ENCODE measurements at regions not wholly inside any gene's neighbourhood (a gene's known extent, or its start where the extent isn't known, plus 50 kb on each side); places are given as distances from the start of the nearest gene placed in this dataset.

DNA sequence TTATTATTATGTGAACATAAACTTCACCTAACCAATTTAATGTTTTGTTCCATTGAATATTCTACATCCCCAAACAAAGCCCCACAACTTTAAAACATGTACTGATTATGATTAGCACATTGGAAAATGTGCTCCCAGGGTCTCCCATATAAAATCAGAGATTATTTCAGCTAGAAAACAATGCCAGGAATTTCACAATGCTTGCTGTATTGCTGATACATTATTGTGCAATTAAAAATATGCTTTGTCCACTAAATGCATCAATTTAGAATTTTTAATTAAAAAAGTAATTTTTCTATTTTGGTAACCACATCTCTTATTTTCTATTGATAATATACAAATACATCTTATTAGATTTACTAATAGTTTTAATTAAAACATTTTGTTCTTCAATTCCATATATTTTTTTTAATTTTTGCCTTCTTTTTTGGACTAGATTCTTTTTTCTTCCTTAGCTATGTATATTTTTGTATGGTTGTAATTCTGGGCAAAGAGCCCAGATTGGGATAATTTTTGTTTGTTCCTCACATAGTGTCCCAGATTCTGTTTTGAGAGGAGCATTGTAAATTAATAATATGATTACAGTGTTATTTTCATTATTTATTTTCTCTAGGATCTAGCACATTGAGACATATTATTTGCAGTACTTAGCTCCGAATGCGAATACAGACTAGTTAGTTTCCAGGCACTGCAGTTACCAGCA lies 241.5 kb upstream of the CDH18 start:
- Mint-ChIP-seq H3K9me3 (no peaks in the 10 kb centered on the region), H3K36me3 (no peaks in the 10 kb centered on the region), H3K27me3 (ENCODE audit: insufficient read depth, low read depth) (no peaks in the 10 kb centered on the region), H3K4me1 (no peaks in the 10 kb centered on the region), H3K27ac (no peak overlapping the region), H3K4me3 (no peak overlapping the region)
- TF ChIP-seq EZH2phosphoT487 (IDR thresholded peaks at IDR 0.05) = no peak
- TF ChIP-seq, protein P1, sequence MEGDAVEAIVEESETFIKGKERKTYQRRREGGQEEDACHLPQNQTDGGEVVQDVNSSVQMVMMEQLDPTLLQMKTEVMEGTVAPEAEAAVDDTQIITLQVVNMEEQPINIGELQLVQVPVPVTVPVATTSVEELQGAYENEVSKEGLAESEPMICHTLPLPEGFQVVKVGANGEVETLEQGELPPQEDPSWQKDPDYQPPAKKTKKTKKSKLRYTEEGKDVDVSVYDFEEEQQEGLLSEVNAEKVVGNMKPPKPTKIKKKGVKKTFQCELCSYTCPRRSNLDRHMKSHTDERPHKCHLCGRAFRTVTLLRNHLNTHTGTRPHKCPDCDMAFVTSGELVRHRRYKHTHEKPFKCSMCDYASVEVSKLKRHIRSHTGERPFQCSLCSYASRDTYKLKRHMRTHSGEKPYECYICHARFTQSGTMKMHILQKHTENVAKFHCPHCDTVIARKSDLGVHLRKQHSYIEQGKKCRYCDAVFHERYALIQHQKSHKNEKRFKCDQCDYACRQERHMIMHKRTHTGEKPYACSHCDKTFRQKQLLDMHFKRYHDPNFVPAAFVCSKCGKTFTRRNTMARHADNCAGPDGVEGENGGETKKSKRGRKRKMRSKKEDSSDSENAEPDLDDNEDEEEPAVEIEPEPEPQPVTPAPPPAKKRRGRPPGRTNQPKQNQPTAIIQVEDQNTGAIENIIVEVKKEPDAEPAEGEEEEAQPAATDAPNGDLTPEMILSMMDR (IDR thresholded peaks at IDR 0.05) = no peak
- TF ChIP-seq EZH2 (IDR thresholded peaks at IDR 0.05) = no peak
- H3K9me3 ChIP-seq (ENCODE audit: low read depth) = no peaks in the 10 kb centered on the region
- H3K4me2 ChIP-seq = no peak overlapping the region
- H3F3A ChIP-seq (ENCODE audit: low read depth) = no peaks in the 10 kb centered on the region
- no peaks in the 10 kb centered on the region for H3K36me3 ChIP-seq
- no peak overlapping the region for H3K4me3 ChIP-seq
- no peaks in the 10 kb centered on the region for H3K4me1 ChIP-seq
- H2AFZ ChIP-seq (replicated peaks) = no peak overlapping the region
- H4K20me1 ChIP-seq (ENCODE audit: low read depth) = no peaks in the 10 kb centered on the region
- H3K27ac ChIP-seq = no peak overlapping the region
- H3K79me2 ChIP-seq (ENCODE audit: low read depth) = no peaks in the 10 kb centered on the region
- H3K27me3 ChIP-seq = no peaks in the 10 kb centered on the region
- DNase-seq (ENCODE audit: low spot score) = no peak
- H3K9ac ChIP-seq = no peak overlapping the region

DNA sequence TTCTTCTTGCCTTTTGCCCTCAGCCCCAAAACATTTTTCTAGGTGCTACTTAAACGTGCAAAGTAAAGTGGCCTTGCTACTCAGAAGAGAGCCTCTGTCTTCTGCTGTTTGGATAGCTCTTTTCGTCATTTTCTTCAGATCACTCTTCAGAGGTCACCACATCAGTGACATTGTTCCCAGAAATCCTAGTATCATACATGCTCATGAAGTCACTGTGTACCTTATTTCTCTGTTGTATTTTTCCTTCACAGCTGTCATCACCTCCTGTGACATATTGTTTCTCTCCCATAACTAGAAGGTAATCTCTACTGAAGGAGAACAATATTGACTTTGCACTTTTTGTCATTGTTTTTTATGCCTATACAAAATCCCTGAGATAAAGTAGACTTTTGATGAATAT lies 237.0 kb upstream of the CDH18 start:
- Histone ChIP-seq H3K36me3 (no peaks in the 10 kb centered on the region), H3K9me3 (ENCODE audit: low read depth) (no peaks in the 10 kb centered on the region), H3K4me1 (no peaks in the 10 kb centered on the region), H3K79me2 (ENCODE audit: low read depth) (no peaks in the 10 kb centered on the region), H3K27ac (no peak overlapping the region), H3K4me3 (no peak overlapping the region), H4K20me1 (ENCODE audit: low read depth) (no peaks in the 10 kb centered on the region), H3F3A (ENCODE audit: low read depth) (no peaks in the 10 kb centered on the region), H3K27me3 (no peaks in the 10 kb centered on the region), H2AFZ (replicated peaks) (no peak overlapping the region), H3K9ac (no peak overlapping the region), H3K4me2 (no peak overlapping the region)
- Mint-ChIP-seq H3K36me3 (no peaks in the 10 kb centered on the region), H3K27me3 (ENCODE audit: insufficient read depth, low read depth) (no peaks in the 10 kb centered on the region), H3K4me3 (no peak overlapping the region), H3K9me3 (no peaks in the 10 kb centered on the region), H3K4me1 (no peaks in the 10 kb centered on the region), H3K27ac (no peak overlapping the region)
- no peak for DNase-seq (ENCODE audit: low spot score)
- TF ChIP-seq EZH2 (IDR thresholded peaks at IDR 0.05) (no peak), EZH2phosphoT487 (IDR thresholded peaks at IDR 0.05) (no peak)
- TF ChIP-seq, protein P1 (IDR thresholded peaks at IDR 0.05) = no peak

DNA sequence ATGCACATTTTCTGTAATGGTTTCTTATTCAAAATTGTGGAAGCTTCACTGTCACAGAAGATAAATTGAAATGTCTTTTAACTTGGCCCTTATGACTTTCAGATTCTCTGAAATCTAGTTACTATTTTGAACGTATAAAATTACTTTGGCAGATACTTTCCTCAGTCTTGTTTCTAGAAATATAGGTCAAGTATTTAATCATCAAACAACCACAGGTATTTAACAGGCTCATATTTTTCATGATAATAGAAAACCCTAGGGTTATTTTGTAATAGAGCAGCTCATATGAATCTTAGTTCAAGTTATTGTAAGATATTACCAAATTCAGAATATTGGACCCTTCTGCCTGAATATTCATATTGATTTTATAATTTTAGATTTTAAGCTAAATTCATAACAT lies 236.0 kb upstream of the CDH18 start:
- H3K4me1 ChIP-seq = no peaks in the 10 kb centered on the region
- no peaks in the 10 kb centered on the region for H3F3A ChIP-seq (ENCODE audit: low read depth)
- H3K27ac ChIP-seq = no peak overlapping the region
- Mint-ChIP-seq H3K27me3 (ENCODE audit: insufficient read depth, low read depth) (no peaks in the 10 kb centered on the region), H3K9me3 (no peaks in the 10 kb centered on the region), H3K27ac (no peak overlapping the region), H3K36me3 (no peaks in the 10 kb centered on the region), H3K4me3 (no peak overlapping the region), H3K4me1 (no peaks in the 10 kb centered on the region)
- H3K4me2 ChIP-seq = no peak overlapping the region
- H3K9ac ChIP-seq = no peak overlapping the region
- H3K9me3 ChIP-seq (ENCODE audit: low read depth) = no peaks in the 10 kb centered on the region
- DNase-seq (ENCODE audit: low spot score) = no peak
- no peaks in the 10 kb centered on the region for H3K27me3 ChIP-seq
- H4K20me1 ChIP-seq (ENCODE audit: low read depth) = no peaks in the 10 kb centered on the region
- H3K4me3 ChIP-seq = no peak overlapping the region
- H2AFZ ChIP-seq (replicated peaks) = no peak overlapping the region
- TF ChIP-seq, protein P1 (IDR thresholded peaks at IDR 0.05) = no peak
- TF ChIP-seq EZH2 (IDR thresholded peaks at IDR 0.05) (no peak), EZH2phosphoT487 (IDR thresholded peaks at IDR 0.05) (no peak)
- no peaks in the 10 kb centered on the region for H3K36me3 ChIP-seq
- H3K79me2 ChIP-seq (ENCODE audit: low read depth) = no peaks in the 10 kb centered on the region
